ENCODE measurements at regions not wholly inside any gene's neighbourhood (a gene's known extent, or its start where the extent isn't known, plus 50 kb on each side); places are given as distances from the start of the nearest gene placed in this dataset.

DNA sequence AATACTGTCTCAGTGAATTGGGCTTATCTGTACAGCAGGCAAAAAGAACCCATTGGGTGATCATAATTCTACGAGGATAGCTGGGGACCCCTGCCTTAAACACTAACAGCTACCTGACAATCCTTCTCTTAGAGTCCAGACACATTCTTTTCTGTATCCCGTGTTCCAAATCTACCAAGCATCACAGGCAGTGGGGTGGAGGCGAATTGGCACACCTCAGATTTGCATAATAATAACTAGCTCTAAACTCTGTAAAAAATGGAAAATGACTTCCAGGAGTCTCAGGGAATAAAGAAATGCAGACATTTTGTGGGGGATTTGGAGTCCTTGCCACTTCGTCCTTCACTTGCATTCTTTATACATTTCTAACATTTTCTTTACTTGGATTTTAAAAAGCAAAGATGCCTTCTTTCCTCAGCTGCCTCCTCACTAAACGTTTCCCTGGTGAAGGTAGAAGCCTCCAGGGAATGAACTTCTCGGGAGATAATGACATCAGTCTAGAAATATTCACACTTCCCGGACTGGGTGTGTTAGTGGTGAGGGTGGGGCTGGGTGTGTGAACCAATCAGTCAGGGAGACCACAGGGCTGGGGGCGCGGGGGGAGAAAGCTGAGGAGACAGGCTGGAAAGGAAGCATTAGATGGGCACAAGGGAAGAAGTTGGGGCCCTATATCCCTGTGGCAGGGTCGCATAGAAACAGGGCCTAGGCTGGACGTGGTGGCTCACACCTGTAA is 59.1 kb upstream of the BOD1L2 start:
- DNase-seq (ENCODE audit: low read depth in 2 of 2), result no peak

DNA sequence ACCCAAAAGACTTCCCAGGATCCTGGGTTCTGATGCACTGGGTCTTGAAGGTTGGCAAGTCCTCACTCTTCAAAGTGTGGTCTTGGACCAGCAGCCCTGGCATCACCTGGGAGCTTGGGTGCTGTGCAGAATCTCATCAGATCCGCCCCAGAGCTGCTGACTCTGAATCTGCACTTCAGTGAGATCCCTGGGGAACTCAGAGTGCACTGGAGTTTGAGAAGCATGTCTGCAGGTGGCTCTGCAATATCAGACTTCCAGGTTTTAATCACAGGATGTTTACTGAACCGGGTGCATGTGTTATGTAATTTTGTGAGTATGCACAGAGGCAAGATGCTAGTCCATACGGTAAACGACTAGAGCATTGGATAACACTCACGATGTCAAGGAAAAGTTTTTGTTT is 58.0 kb upstream of the BOD1L2 start:
- DNase-seq (ENCODE audit: low read depth in 2 of 2), result no peak

DNA sequence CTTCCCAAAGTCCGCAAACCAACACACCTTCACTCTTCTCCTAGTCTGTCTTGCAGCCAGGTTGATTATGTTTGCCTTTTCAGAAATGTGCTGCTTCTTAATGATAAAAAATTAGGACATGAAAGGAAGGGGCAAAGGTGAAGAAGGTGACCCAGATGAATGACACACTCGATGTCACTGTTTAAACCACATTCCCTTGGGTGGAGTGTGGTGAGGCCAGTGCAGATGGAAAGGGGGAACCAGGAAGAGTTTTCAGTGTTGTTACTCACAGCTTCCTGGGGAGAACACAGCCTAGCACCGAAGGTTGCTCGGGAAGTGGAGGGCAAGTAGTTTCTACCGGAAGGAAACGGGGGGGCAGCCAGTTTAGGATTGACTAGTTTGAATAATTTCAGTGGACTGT is 57.2 kb upstream of the BOD1L2 start:
- no peak for DNase-seq (ENCODE audit: low read depth in 2 of 2)

DNA sequence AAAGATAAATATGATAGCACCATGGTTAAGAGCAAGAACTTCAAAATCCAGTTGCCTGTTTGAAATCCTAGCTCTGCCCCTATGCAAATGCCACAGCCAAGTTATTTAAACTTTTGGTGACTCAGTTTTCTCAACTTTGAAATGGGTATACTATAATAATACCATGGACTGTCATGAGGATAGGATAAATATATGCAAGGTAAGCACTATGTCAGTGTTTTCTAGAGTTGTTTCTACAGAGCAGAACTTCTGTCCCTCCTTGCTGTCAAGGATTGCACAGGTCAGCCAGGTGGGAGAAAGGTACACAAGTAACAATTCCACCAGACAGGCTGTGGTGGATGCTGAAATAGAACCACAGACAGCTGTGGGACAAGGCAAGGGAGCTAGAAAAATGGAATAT is 55.7 kb upstream of the BOD1L2 start:
- DNase-seq (ENCODE audit: low read depth in 2 of 2), result no peak

DNA sequence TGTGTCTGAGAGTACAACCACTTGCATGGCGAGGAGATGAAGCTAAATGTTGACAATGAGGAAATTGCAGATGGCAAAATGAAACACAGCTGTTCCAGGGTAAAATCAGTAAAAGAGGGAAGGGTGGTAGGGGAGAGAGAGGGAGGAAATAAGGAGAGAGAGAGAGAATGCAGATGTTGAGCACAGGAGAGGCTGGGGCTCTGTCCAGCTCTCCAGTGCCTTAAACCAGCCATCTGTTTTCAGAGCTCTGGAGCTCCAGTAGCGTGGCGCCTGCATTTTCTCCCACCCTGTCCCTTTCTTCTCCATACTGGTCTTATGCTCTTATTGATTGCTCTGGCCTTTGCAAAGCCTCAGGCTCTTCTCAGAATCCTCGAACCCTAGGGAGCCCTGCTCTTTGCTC is 52.7 kb upstream of the BOD1L2 start:
- no peak for DNase-seq (ENCODE audit: low read depth in 2 of 2)

DNA sequence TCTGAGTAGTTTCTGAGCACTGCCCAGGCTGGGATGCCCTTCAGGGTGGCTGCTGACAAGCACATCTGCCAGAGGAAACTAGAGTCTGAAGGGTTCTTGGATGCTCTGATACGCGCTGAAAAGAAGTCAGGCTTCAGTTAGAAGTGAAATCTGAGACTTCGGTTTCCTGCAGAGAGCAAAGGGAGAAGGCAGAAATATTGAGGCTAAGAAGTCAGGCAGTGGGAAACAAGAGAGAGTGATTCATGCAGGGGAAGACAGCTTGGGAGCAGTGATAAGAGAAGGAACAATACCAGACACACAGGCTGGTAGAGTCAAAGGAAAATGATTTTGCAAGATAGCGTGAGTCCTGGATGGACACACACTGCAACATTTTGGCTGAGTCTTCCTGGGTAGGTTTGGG is 51.0 kb upstream of the BOD1L2 start:
- DNase-seq (ENCODE audit: low read depth in 2 of 2), result peak in 1 of 2 donors; percentile 66
